PFSK-1 (cell line): ENCODE measurements at regions not wholly inside any gene's neighbourhood (a gene's known extent, or its start where the extent isn't known, plus 50 kb on each side); places are given as distances from the start of the nearest gene placed in this dataset.

Source experiments
- FOXP2 ChIP-seq: optimal IDR thresholded peaks from 2 replicates; pipeline ENCODE3; 2011; ENCODE audit warnings: borderline replicate concordance, control low read depth, inconsistent platforms; ENCODE audit not compliant: insufficient read depth; ENCODE audit errors: extremely low read length, extremely low read depth
- POLR2AphosphoS5 ChIP-seq: IDR thresholded peaks from 2 replicates; pipeline ENCODE4 v1.6.1; 2012; ENCODE audit warnings: low read depth, mild to moderate bottlenecking, control low read depth, low read length, moderate library complexity
- REST ChIP-seq, 2 experiments: IDR thresholded peaks; 2 replicates each; pipeline versions ENCODE4 v1.6.1 to v1.8.0; 2011 to 2012; ENCODE audit warnings: low read depth in 2 of 2, low read length in 2 of 2, control low read depth in 1 of 2, inconsistent platforms in 1 of 2, mild to moderate bottlenecking in 1 of 2, moderate library complexity in 1 of 2; ENCODE audit not compliant: insufficient read depth in 1 of 2
- SIN3A ChIP-seq: IDR thresholded peaks from 2 replicates; pipeline ENCODE4 v1.6.1; 2012; ENCODE audit warnings: mild to moderate bottlenecking, low read length, moderate library complexity, borderline replicate concordance; ENCODE audit not compliant: insufficient read depth
- TAF1 ChIP-seq: IDR thresholded peaks from 2 replicates; pipeline ENCODE4 v1.6.1; 2012; ENCODE audit warnings: low read length, control low read depth, borderline replicate concordance; ENCODE audit not compliant: insufficient read depth

GRCh38 chr2:57044931-57045635 lies 861.3 kb downstream of the CCDC85A start:
- TF ChIP-seq POLR2AphosphoS5 (no peak), SIN3A (no peak), TAF1 (no peak), REST (IDR thresholded peaks at IDR 0.05; ENCODE audit: insufficient read depth in 1 of 2, low read depth in 2 of 2, low read length in 2 of 2) (no peak), FOXP2 (no peak)

GRCh38 chr2:57049273-57049672 lies 865.5 kb downstream of the CCDC85A start:
- TF ChIP-seq TAF1 (no peak), SIN3A (no peak), POLR2AphosphoS5 (no peak)

- TF ChIP-seq SIN3A (no peak), FOXP2 (no peak), TAF1 (no peak)
These were observed 866.2 kb downstream of the CCDC85A start for GRCh38 chr2:57050007-57050406.

- no peak for TF ChIP-seq REST (IDR thresholded peaks at IDR 0.05; ENCODE audit: insufficient read depth in 1 of 2, low read depth in 2 of 2, low read length in 2 of 2)
These were observed 891.4 kb downstream of the CCDC85A start for GRCh38 chr2:57075226-57075625.

- no peak for TF ChIP-seq TAF1
- TF ChIP-seq FOXP2 = no peak
- no peak for TF ChIP-seq REST (IDR thresholded peaks at IDR 0.05; ENCODE audit: insufficient read depth in 1 of 2, low read depth in 2 of 2, low read length in 2 of 2)
- TF ChIP-seq POLR2AphosphoS5 = no peak
- TF ChIP-seq SIN3A = no peak
These were observed 896.2 kb downstream of the CCDC85A start for GRCh38 chr2:57080035-57080434.

GRCh38 chr2:57084697-57085281 lies 901.0 kb downstream of the CCDC85A start:
- no peak for TF ChIP-seq TAF1
- TF ChIP-seq SIN3A = no peak
- no peak for TF ChIP-seq POLR2AphosphoS5
- TF ChIP-seq FOXP2 = no peak
- no peak for TF ChIP-seq REST (IDR thresholded peaks at IDR 0.05; ENCODE audit: insufficient read depth in 1 of 2, low read depth in 2 of 2, low read length in 2 of 2)
